Fibroblast of mammary gland (primary cell): ENCODE measurements at regions not wholly inside any gene's neighbourhood (a gene's known extent, or its start where the extent isn't known, plus 50 kb on each side); places are given as distances from the start of the nearest gene placed in this dataset.
A peak's percentile ranks its signal among the peaks of the same experiment; 100 is the strongest.

ENCODE experiments used
- DNase-seq: peaks from one replicate; pipeline ENCODE4 v3.0.0-alpha.2; 2010; ENCODE audit warnings: low read depth
- H3K4me3 ChIP-seq: 2 replicates; pipeline ENCODE4 v1.5.1; 2011; ENCODE audit warnings: low read depth, mild to moderate bottlenecking, low read length, moderate library complexity; ENCODE audit not compliant: control insufficient read depth
- CTCF ChIP-seq: conservative IDR thresholded peaks from 2 replicates; pipeline ENCODE4 v1.5.1; 2011; ENCODE audit warnings: low read depth, low read length, inconsistent platforms; ENCODE audit not compliant: control insufficient read depth, insufficient read depth

- TF ChIP-seq CTCF: no peak
- no peak for DNase-seq
- H3K4me3 ChIP-seq: no peak overlapping the region
These were observed 145.5 kb downstream of the KCNA5 start for GRCh38 chr12:5189173-5189572.

GRCh38 chr12:5191803-5192538, 148.3 kb downstream of the KCNA5 start:
- H3K4me3 ChIP-seq: no peak overlapping the region
- DNase-seq: no peak
- no peak for TF ChIP-seq CTCF

- TF ChIP-seq CTCF: no peak
- no peak overlapping the region for H3K4me3 ChIP-seq
- no peak for DNase-seq
These were observed 149.0 kb downstream of the KCNA5 start for GRCh38 chr12:5192726-5193125.

GRCh38 chr12:5194306-5194705, 150.6 kb downstream of the KCNA5 start:
- H3K4me3 ChIP-seq: no peak overlapping the region
- TF ChIP-seq CTCF: no peak
- DNase-seq: no peak

- no peak overlapping the region for H3K4me3 ChIP-seq
- TF ChIP-seq CTCF: no peak
- DNase-seq: no peak
These were observed 151.6 kb downstream of the KCNA5 start for GRCh38 chr12:5195244-5195643.

- no peak for DNase-seq
- H3K4me3 ChIP-seq: no peak overlapping the region
- TF ChIP-seq CTCF: no peak
These were observed 152.0 kb downstream of the KCNA5 start for GRCh38 chr12:5195691-5196090.

GRCh38 chr12:5197131-5197530, 153.5 kb downstream of the KCNA5 start:
- H3K4me3 ChIP-seq: no peak overlapping the region
- TF ChIP-seq CTCF: no peak
- peak; percentile 1 for DNase-seq
